ENCODE measurements at regions not wholly inside any gene's neighbourhood (a gene's known extent, or its start where the extent isn't known, plus 50 kb on each side); places are given as distances from the start of the nearest gene placed in this dataset.

GRCh38 chr4:38567457-38567856, 96.5 kb upstream of the KLF3 start:
- intact Hi-C loops (cut with DNase I): no loop called here
- Histone ChIP-seq H3K4me3 (ENCODE audit: low read length) (no peak overlapping the region), H3K27ac (ENCODE audit: low read length) (no peak overlapping the region), H3K27me3 (ENCODE audit: control insufficient read depth, insufficient read depth) (no peaks in the 10 kb centered on the region), H3K9me3 (ENCODE audit: control insufficient read depth, low read length) (no peaks in the 10 kb centered on the region), H3K4me1 (ENCODE audit: control insufficient read depth, insufficient read depth, low read length) (peaks cover 6% of the 10 kb centered on the region)
- 95% methylated on average over 5 of the region's 5 CpGs for WGBS
- DNase-seq: no peak
- ATAC-seq: no peak

- 65% methylated on average over 3 of the region's 3 CpGs for WGBS
- Histone ChIP-seq H3K4me3 (ENCODE audit: low read length) (no peak overlapping the region), H3K9me3 (ENCODE audit: control insufficient read depth, low read length) (no peaks in the 10 kb centered on the region), H3K4me1 (ENCODE audit: control insufficient read depth, insufficient read depth, low read length) (peaks cover 2% of the 10 kb centered on the region), H3K27ac (ENCODE audit: low read length) (no peak overlapping the region), H3K27me3 (ENCODE audit: control insufficient read depth, insufficient read depth) (no peaks in the 10 kb centered on the region)
- ATAC-seq: no peak
- DNase-seq: no peak
- intact Hi-C loops (cut with DNase I): no loop called here
Observed at GRCh38 chr4:38568768-38569167, 95.2 kb upstream of the KLF3 start.

- H3K27ac ChIP-seq (ENCODE audit: low read length): no peak overlapping the region
- no peak overlapping the region for H3K4me3 ChIP-seq (ENCODE audit: low read length)
- no peaks in the 10 kb centered on the region for H3K4me1 ChIP-seq (ENCODE audit: control insufficient read depth, insufficient read depth, low read length)
- intact Hi-C loops (cut with DNase I): no loop called here
- no peaks in the 10 kb centered on the region for H3K9me3 ChIP-seq (ENCODE audit: control insufficient read depth, low read length)
- no peaks in the 10 kb centered on the region for H3K27me3 ChIP-seq (ENCODE audit: control insufficient read depth, insufficient read depth)
- no peak for ATAC-seq
- no peak for DNase-seq
- WGBS: 95% methylated on average over 5 of the region's 5 CpGs
Observed at GRCh38 chr4:38570647-38571276, 93.2 kb upstream of the KLF3 start.

- H3K27ac ChIP-seq (ENCODE audit: low read length): no peak overlapping the region
- ATAC-seq (no peak), DNase-seq (no peak)
- intact Hi-C loops (cut with DNase I): no loop called here
- H3K4me1 ChIP-seq (ENCODE audit: control insufficient read depth, insufficient read depth, low read length): no peaks in the 10 kb centered on the region
- H3K4me3 ChIP-seq (ENCODE audit: low read length): no peak overlapping the region
- H3K27me3 ChIP-seq (ENCODE audit: control insufficient read depth, insufficient read depth): no peaks in the 10 kb centered on the region
- H3K9me3 ChIP-seq (ENCODE audit: control insufficient read depth, low read length): no peaks in the 10 kb centered on the region
Observed at GRCh38 chr4:38572793-38573192, 91.2 kb upstream of the KLF3 start.

DNA sequence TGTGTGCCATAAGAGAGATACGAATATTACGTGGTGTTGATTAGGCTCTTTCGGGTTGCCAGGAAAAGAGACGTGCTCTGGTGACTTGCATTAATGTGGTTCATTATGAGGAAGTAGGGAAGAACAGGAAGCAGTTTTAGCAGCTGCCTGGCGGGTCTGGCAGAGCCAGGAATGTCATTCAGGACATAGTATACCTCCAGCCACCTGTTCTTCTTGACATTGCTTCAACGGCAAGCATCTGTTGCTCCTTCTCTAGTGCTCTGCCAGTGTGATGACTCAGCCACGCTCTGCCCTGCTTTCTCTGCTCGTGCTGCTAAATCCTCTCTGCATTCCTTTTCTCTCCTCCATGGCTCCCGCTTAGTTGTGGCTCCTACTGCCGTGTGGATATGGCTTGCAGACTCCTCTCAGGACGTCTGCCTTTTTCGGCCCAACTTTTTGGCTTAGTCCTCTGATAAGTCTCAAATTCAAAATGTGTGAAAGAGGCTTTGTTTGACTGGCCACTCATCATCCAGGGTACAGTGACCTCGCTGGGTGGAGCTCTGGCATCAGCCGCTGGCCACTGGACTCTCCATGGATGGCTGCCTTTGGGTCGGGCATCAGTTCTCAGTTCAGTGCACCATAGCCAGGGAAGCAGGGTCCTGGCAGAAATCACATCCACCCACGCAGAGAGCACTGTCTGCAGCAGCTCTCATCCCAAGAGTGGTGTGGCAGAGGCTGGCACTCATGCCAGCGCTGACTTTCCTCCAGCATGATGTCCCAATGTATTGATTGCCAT, 89.3 kb upstream of the KLF3 start:
- peak in 2 of 3 donors; percentile 41 to 57 for DNase-seq
- WGBS: 72% methylated on average over 17 of the region's 17 CpGs
- Histone ChIP-seq H3K4me3 (ENCODE audit: low read length) (no peak overlapping the region), H3K27me3 (ENCODE audit: control insufficient read depth, insufficient read depth) (no peaks in the 10 kb centered on the region), H3K27ac (ENCODE audit: low read length) (no peak overlapping the region), H3K9me3 (ENCODE audit: control insufficient read depth, low read length) (no peaks in the 10 kb centered on the region), H3K4me1 (ENCODE audit: control insufficient read depth, insufficient read depth, low read length) (no peaks in the 10 kb centered on the region)
- intact Hi-C loops (cut with DNase I): no loop called here
- ATAC-seq: peak in 1 of 2 donors; percentile 64

DNA sequence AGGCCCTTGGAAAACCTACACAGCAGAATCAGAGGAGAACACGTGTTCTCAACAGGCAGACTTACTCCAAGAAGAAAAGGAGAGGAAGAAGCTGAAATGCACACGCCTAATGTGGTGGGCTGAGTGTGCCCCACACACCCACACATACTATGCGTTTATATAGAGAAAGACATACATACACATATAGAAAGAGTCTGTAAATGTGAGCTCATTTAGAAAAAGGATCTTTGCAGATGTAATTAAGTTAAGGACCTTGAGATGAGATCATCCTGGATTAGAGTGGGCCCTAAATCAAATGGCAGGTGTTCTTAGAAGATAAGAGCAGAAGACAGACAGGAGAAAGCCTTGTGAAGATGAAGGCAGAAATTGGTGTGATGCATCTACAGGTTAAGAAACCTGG, 87.2 kb upstream of the KLF3 start:
- no peaks in the 10 kb centered on the region for H3K4me1 ChIP-seq (ENCODE audit: control insufficient read depth, insufficient read depth, low read length)
- DNase-seq: no peak
- WGBS: 93% methylated on average over 3 of the region's 3 CpGs
- H3K27me3 ChIP-seq (ENCODE audit: control insufficient read depth, insufficient read depth): no peaks in the 10 kb centered on the region
- no peaks in the 10 kb centered on the region for H3K9me3 ChIP-seq (ENCODE audit: control insufficient read depth, low read length)
- no peak for ATAC-seq
- H3K4me3 ChIP-seq (ENCODE audit: low read length): no peak overlapping the region
- H3K27ac ChIP-seq (ENCODE audit: low read length): no peak overlapping the region
- intact Hi-C loops (cut with DNase I): no loop called here

DNA sequence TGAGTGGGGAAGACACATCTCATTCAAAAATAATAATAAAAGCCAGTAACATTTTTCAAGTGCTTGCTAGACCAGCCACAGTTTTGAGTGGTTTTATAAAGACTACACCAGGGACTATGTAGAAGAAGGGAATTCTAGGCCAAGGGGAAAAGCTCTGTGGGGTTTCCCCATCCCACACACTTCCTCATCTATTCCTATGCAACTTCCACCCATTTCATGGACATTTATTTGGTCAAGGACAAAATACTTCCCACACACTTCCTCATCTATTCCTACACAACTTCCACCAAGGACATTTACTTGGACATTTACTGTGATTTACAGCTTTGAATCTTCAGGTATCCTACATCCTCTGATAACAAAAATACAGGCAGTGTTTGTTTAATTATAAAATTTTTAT, 86.5 kb upstream of the KLF3 start:
- Histone ChIP-seq H3K27me3 (ENCODE audit: control insufficient read depth, insufficient read depth) (no peaks in the 10 kb centered on the region), H3K4me3 (ENCODE audit: low read length) (no peak overlapping the region), H3K27ac (ENCODE audit: low read length) (no peak overlapping the region), H3K9me3 (ENCODE audit: control insufficient read depth, low read length) (no peaks in the 10 kb centered on the region), H3K4me1 (ENCODE audit: control insufficient read depth, insufficient read depth, low read length) (no peaks in the 10 kb centered on the region)
- DNase-seq (no peak), ATAC-seq (no peak)
- intact Hi-C loops (cut with DNase I): no loop called here

DNA sequence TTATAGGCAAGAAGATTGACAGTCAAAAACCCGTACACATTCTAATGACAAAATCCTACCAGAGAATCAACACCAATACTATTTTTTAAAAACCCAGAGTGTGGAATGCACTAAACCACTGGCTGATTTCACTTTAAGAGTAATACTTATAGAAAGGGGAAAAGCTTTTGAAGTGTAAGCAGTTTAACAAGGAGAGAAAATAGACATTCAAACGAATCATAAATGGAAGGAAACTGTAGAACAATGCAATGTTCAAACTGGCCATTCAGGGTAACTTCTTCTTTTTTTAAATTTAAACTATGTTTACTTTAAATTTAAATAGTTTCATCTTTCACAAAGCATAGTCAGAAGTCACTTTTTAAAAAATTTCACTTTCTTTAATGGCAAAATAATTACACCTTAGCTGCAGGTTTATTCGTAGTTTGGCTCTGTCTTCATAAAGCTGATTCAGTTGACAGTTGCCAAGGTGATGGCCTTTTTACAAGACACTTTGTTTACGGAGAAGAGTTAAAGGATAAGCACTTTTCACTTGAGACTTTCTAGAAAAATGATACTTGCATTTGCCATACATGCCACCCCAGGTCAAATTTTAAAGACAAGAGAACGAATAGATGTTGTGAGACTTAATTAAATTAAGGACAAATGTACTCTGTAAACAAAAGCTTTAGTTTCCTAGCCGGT, 82.4 kb upstream of the KLF3 start:
- H3K9me3 ChIP-seq (ENCODE audit: control insufficient read depth, low read length): no peaks in the 10 kb centered on the region
- no peaks in the 10 kb centered on the region for H3K27me3 ChIP-seq (ENCODE audit: control insufficient read depth, insufficient read depth)
- intact Hi-C loops (cut with DNase I): no loop called here
- DNase-seq: no peak
- WGBS: 62% methylated on average over 6 of the region's 6 CpGs
- ATAC-seq: no peak
- no peak overlapping the region for H3K27ac ChIP-seq (ENCODE audit: low read length)
- no peaks in the 10 kb centered on the region for H3K4me1 ChIP-seq (ENCODE audit: control insufficient read depth, insufficient read depth, low read length)
- no peak overlapping the region for H3K4me3 ChIP-seq (ENCODE audit: low read length)

DNA sequence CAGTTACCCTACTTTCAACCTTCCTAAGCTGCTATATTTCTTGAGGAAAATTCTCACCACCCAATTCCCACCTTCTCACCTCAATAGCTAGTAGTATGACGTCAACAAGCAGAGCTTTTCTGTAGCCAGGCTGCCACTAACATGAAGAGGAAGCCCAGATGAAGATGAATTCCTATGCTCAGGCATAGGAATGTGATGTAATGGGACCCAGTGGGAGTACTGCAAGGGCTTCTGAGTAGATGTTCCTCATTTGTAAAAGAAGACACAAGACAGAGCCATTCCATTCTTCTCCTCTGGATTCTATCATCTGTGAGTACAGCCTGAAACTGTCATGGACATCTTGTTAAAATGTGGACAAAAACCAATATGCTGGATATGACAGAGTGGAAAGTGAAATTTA, 81.6 kb upstream of the KLF3 start:
- WGBS: 62% methylated on average over 1 of the region's 1 CpG
- H3K27me3 ChIP-seq (ENCODE audit: control insufficient read depth, insufficient read depth): no peaks in the 10 kb centered on the region
- no peak for ATAC-seq
- intact Hi-C loops (cut with DNase I): no loop called here
- no peak overlapping the region for H3K27ac ChIP-seq (ENCODE audit: low read length)
- no peak for DNase-seq
- H3K4me3 ChIP-seq (ENCODE audit: low read length): no peak overlapping the region
- no peaks in the 10 kb centered on the region for H3K4me1 ChIP-seq (ENCODE audit: control insufficient read depth, insufficient read depth, low read length)
- no peaks in the 10 kb centered on the region for H3K9me3 ChIP-seq (ENCODE audit: control insufficient read depth, low read length)

- 66% methylated on average over 3 of the region's 3 CpGs for WGBS
- H3K27ac ChIP-seq (ENCODE audit: low read length): no peak overlapping the region
- ATAC-seq (no peak), DNase-seq (no peak)
- H3K4me3 ChIP-seq (ENCODE audit: low read length): no peak overlapping the region
- no peaks in the 10 kb centered on the region for H3K27me3 ChIP-seq (ENCODE audit: control insufficient read depth, insufficient read depth)
- H3K9me3 ChIP-seq (ENCODE audit: control insufficient read depth, low read length): no peaks in the 10 kb centered on the region
- no peaks in the 10 kb centered on the region for H3K4me1 ChIP-seq (ENCODE audit: control insufficient read depth, insufficient read depth, low read length)
- intact Hi-C loops (cut with DNase I): no loop called here
Observed at GRCh38 chr4:38582889-38583470, 81.0 kb upstream of the KLF3 start.

DNA sequence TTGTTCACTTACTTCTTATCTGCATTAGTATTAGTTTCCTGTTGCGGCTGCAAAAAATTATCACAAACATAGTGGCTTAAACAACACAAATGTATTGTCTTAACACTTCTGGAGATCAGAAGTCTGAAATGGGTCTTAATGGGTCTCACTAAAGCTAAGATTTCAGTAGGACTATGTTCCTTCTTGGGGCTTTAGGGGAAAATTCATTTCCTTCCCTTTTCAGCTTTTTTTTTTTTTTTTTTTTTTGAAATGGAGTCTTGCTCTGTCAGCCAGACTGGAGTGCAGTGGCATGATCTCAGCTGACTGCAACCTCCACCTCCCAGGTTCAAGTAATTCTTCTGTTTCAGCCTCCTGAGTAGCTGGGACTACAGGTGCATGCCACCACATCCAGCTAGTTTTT, 78.1 kb upstream of the KLF3 start:
- no peak overlapping the region for H3K27ac ChIP-seq (ENCODE audit: low read length)
- no peaks in the 10 kb centered on the region for H3K27me3 ChIP-seq (ENCODE audit: control insufficient read depth, insufficient read depth)
- ATAC-seq: no peak
- no peaks in the 10 kb centered on the region for H3K9me3 ChIP-seq (ENCODE audit: control insufficient read depth, low read length)
- H3K4me1 ChIP-seq (ENCODE audit: control insufficient read depth, insufficient read depth, low read length): peaks cover 2% of the 10 kb centered on the region
- DNase-seq: no peak
- intact Hi-C loops (cut with DNase I): no loop called here
- WGBS: 77% methylated on average over 1 of the region's 1 CpG
- H3K4me3 ChIP-seq (ENCODE audit: low read length): no peak overlapping the region

Measured in right cardiac atrium (tissue), 5 donors.